NAMALWA (cell line): ENCODE measurements at regions not wholly inside any gene's neighbourhood (a gene's known extent, or its start where the extent isn't known, plus 50 kb on each side); places are given as distances from the start of the nearest gene placed in this dataset.
A peak's percentile ranks its signal among the peaks of the same experiment; 100 is the strongest.

Source experiments
- DNase-seq: peaks from one replicate; pipeline ENCODE4 v3.0.0-alpha.2; 2015; ENCODE audit warnings: low spot score

DNA sequence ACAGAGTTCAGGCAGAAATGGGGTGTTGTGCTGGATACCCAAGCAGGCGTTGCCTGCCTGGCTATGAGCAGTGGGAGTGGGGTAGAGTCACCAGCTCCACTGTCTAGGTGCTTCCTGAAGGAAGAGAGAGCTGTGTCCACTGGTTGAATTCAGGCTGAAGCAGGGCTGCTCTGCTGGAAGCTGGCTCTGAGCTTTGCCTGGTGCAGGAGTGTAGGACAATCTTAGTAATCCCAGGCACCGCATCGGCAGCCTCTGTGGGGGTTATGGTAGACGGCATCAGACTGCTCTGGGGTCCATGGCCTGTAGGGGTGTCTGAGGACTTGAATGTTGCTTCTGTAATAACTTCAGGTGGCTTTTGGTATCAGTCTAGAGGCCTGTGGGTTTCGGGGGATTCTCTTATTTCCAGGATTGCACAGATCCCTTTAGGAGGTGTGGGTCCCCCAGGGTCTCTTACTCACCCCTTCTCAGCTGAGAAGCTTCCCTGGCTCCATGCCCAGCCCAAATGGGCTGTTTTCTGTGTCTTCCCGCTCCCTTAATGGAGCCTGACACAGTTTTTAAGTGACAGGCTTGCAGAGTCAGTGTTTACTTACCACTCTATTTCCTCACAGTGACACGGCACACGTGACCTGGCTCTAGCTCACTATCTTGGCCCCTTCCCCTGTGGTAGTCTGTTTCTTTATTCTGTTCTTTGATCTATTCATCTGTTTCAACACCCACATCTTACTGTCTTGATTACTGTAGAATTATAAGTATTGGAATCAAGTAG, 644.3 kb downstream of the CBLN2 start:
- DNase-seq: no peak

DNA sequence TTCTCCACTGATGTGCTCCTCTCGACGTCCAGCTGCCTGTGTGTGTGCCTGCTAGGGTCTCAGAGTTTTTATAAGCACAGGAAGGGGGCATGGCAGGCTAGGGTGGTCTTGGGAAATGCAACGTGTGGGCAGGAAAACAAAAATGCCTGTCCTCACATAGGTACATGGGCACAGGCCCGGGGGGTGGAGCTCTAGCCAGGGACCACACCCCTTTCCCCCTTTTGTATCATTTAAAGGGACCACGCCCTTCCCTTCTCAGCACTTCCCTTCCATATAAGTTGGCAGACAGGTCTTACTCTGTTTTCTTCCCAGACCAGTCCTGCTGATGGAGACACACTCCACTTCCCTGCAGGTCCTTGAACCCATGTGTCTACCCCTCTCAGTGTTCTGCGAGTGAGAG, 645.0 kb downstream of the CBLN2 start:
- no peak for DNase-seq

- DNase-seq: no peak
Observed at GRCh38 chr18:71887509-71887908, 656.6 kb downstream of the CBLN2 start.

DNA sequence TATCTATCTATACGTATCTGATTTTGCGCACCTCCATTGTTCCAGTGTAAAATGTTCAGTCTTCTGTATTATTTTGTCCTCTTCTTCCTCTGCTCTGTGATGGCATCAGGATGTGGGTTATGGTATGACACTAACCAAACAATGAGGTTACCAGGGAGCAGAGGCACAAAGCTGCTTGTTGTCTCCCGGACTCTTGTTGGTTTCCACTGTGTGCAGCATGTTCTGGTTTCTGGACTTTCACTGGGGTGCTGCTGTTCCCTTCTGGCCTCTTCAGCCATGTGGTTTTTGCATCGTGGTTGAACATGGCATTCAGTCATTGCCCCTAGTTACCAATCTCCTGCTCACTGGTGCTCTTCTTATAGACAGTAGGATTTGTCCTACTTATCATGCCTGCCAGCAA, 665.9 kb downstream of the CBLN2 start:
- no peak for DNase-seq

GRCh38 chr18:71873695-71874094, 670.4 kb downstream of the CBLN2 start:
- DNase-seq: no peak

GRCh38 chr18:71865888-71866287, 678.3 kb downstream of the CBLN2 start:
- DNase-seq: no peak

- no peak for DNase-seq
Observed at GRCh38 chr18:71850602-71851001, 693.5 kb downstream of the CBLN2 start.

- peak; percentile 47 for DNase-seq
Observed at GRCh38 chr18:71849407-71849806, 694.7 kb downstream of the CBLN2 start.

GRCh38 chr18:71846716-71847115, 697.4 kb downstream of the CBLN2 start:
- DNase-seq: no peak

- no peak for DNase-seq
Observed at GRCh38 chr18:71844814-71845213, 699.3 kb downstream of the CBLN2 start.

DNA sequence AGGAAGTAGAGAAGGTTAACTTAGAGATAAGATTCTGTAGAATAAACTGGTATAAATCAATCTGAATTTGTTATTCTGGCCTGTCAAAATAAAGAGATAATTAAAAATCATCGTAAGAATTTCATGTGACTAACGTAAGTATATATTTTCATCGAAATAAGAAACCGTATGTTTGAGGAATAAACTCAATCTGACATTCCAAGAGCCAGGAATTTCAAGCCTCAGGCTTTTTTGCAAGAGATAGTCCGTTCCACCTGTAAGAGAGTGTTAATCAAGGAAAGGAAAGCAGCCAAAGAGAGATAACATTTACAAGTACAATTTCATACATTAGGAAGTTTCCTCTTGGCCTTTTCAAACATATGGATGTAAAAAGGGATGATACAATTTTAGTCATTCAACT, 701.5 kb downstream of the CBLN2 start:
- no peak for DNase-seq

GRCh38 chr18:71837547-71837946, 706.6 kb downstream of the CBLN2 start:
- DNase-seq: no peak

DNA sequence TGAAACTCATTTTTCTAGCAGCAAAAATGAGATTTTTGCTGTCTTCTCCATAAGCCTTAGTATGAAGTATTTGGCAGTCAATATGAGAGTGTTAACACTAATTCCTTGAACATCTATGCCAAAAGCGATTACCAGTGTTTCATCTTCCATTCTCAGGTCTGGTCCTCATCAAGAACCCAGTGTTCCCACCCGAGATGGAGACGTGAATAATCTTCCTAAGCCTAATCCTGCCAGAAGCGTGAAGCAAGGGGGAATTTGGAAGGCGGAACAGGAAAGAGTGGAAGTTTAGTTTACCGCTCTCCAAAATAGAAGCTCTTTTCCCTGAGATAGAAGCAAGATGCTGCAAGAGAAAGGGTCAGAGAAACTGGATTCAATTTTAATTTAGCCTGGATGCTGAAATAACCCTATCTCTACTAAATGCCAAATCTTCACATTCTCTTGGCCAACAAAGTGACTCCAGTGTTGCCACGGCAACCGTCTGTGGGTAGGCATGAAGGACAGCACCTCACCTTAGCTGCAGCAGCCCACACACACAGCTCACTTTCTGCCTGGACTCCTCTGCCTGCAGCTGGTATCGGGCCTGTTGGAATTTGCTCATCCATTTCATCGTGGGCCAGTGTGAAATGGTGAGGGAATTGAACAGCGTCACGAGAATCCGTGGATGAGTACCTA, 711.1 kb downstream of the CBLN2 start:
- DNase-seq: no peak

DNA sequence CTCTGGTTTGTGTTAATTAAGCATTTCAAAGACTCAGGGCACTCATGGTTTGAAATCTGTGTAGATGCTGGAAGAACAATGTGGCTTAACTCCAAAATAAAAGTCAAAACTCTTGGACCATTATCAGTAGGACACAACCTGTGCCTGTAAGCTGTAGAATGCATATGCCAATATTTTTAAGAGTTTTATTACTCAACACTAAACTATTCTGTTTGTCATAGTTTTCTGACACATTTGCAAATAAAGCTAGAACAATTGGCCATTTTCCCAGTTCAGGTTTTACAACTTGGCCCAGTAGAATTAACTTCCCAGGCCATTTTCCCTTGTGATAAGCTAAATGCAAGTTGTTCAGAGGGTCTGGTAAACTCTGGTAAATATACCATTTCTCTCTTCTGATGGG, 713.1 kb downstream of the CBLN2 start:
- no peak for DNase-seq

DNA sequence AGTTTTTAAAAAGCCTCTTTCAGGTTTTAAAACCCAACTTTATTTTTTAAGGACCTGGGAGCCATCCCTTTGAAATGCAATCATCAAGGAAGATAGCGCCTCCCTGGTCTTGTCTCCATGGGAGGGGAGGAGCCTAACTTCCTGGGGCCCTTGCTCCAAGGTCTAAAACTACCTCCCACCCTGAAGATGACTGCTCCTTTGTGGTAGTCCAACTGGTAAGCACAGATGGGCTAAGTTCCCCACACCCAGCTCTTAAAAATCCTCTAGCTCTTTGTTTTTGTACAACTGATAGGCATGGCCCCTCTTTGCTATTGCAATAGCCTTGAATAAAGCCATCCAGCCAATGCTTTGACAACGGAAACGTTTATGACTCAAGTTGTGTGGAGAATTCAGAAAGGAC, 716.8 kb downstream of the CBLN2 start:
- no peak for DNase-seq

DNA sequence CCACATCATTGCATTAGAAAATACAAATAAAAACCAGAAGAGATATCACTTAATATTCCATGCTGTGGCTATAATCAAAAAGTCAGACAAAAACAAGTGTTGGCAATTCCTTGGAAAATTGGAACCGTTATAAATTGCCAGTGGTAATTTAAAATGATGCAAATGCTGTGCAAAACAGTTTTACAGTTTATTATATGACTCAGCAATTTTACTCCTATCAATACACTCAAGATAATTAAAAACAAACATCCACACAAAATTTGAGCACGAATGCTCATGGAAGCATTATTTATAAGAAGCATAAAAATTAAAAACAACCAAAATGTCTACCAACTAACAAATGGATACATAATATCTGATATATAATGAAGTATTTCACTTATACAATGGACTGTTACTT, 728.8 kb downstream of the CBLN2 start:
- no peak for DNase-seq

DNA sequence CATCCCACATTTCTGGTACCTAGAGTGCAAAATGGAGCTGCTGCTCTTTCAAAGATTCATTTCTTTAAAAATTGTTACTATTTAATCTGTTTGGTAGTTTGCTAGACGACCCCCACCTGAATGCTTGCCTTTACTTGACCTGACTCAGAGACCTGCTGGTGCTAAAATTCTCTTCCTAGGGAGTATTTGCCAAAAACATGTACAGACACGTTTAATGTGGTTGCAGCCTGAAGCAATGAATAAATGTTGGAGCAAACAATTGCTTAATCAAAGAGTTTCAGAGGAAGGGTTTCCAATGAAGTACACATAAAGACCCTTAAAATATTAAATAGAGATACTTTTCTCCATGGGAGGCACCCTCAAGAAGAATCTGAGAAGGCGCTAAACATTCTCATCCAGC, 734.4 kb downstream of the CBLN2 start:
- no peak for DNase-seq

GRCh38 chr18:71808616-71809015, 735.5 kb downstream of the CBLN2 start:
- no peak for DNase-seq

GRCh38 chr18:71807586-71807985, 736.6 kb downstream of the CBLN2 start:
- DNase-seq: no peak

DNA sequence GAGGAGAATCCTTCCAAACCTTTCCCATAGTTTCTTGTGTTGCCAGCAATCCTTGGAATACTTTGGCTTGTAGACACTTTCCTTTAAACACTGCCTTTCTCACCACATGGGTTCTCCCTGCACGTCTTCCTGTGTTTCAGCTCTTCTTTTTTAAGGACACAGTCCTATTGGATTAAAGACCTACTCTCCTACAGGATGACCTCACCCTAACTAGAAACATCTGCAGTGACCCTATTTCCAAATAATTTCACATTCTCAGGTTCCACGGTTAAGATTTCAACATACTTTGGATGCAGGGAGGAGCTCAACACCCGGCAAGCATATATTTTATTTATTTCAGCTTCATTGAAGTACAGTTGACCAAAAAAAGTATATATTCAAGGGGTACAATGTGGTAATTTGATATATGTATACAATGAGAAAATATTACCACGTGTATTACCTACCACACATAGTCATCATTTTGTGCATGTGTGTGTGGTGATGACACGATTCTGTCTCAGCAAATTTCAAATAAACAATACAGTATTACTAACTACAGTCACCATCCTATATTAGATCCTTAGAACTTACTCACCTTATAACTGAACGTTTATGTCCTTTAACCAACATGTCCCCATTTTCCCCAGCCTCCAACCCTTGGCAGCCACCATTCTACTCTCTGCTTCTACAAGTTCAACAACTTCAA, 745.0 kb downstream of the CBLN2 start:
- no peak for DNase-seq

DNA sequence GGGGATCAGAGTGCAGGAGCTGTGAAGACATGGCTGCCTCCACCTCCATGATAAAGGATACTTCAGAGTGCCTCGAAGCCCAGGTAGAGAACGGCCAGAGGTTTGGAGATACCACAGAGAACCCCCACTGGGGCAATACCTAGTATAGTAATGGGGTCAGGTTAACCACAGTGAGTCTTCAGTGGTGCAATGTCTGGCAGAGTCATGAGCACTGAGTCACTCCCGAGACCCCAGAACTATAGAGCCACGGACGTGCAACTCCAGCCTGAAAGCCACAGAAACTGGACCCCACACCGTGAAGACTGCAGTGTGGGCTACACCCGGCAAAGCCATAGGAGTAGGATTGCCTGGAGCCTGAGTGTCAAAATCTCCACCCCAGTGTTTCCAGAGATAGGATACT, 746.6 kb downstream of the CBLN2 start:
- DNase-seq: no peak

GRCh38 chr18:71784777-71785176, 759.4 kb downstream of the CBLN2 start:
- peak; percentile 38 for DNase-seq

- no peak for DNase-seq
Observed at GRCh38 chr18:71760541-71760940, 783.6 kb downstream of the CBLN2 start.
